Endodermal cell (in vitro differentiated cells): ENCODE measurements at regions not wholly inside any gene's neighbourhood (a gene's known extent, or its start where the extent isn't known, plus 50 kb on each side); places are given as distances from the start of the nearest gene placed in this dataset.

Source experiments
- DNase-seq: peaks from one replicate; pipeline ENCODE4 v3.0.0-alpha.2; 2017
- H3K27ac ChIP-seq: 2 replicates; pipeline ENCODE4 v1.5.1; 2013; ENCODE audit warnings: mild to moderate bottlenecking, low read depth, low read length, moderate library complexity
- H3K27me3 ChIP-seq: 2 replicates; pipeline ENCODE4 v1.6.1; 2013; ENCODE audit warnings: mild to moderate bottlenecking, low read length, moderate library complexity; ENCODE audit not compliant: insufficient read depth, control insufficient read depth, poor library complexity, severe bottlenecking
- H3K36me3 ChIP-seq: 2 replicates; pipeline ENCODE4 v1.7.0; 2013; ENCODE audit warnings: mild to moderate bottlenecking, low read length, moderate library complexity; ENCODE audit not compliant: control insufficient read depth, insufficient read depth
- H3K4me1 ChIP-seq: one replicate; pipeline ENCODE4 v1.7.0; 2013; ENCODE audit warnings: low read length; ENCODE audit not compliant: control insufficient read depth, insufficient read depth
- H3K4me3 ChIP-seq: 2 replicates; pipeline ENCODE4 v1.5.1; 2013; ENCODE audit warnings: mild to moderate bottlenecking, low read length, moderate library complexity
- H3K9ac ChIP-seq: 2 replicates; pipeline ENCODE4 v1.6.1; 2013; ENCODE audit warnings: mild to moderate bottlenecking, low read length, moderate library complexity; ENCODE audit not compliant: poor library complexity, severe bottlenecking; ENCODE audit errors: extremely low read depth
- H3K9me3 ChIP-seq: 2 replicates; pipeline ENCODE4 v1.6.1; 2013; ENCODE audit warnings: mild to moderate bottlenecking, low read length, moderate library complexity; ENCODE audit not compliant: control insufficient read depth
- H3K27ac Mint-ChIP-seq: 2 replicates; pipeline ENCODE4 v1.8.0; 2020; ENCODE audit warnings: mixed read lengths
- H3K27me3 Mint-ChIP-seq: 2 replicates; pipeline ENCODE4 v1.8.0; 2021; ENCODE audit warnings: mild to moderate bottlenecking, mixed read lengths; ENCODE audit not compliant: insufficient read depth
- H3K36me3 Mint-ChIP-seq: 2 replicates; pipeline ENCODE4 v1.8.0; 2020; ENCODE audit warnings: low read depth, mixed read lengths
- H3K4me1 Mint-ChIP-seq: 2 replicates; pipeline ENCODE4 v1.8.0; 2020; ENCODE audit warnings: mixed read lengths
- H3K4me3 Mint-ChIP-seq: 2 replicates; pipeline ENCODE4 v1.8.0; 2020; ENCODE audit warnings: mild to moderate bottlenecking, moderate library complexity, mixed read lengths
- H3K9me3 Mint-ChIP-seq: 2 replicates; pipeline ENCODE4 v1.8.0; 2020; ENCODE audit warnings: mild to moderate bottlenecking, mixed read lengths
- whole genome bisulfite sequencing, 2 experiments: methylation state at CpG; one replicate each; pipeline versions ENCODE4 v1.1.5 to v1.1.7; 2013; ENCODE audit warnings: missing lambda C conversion rate in 2 of 2, mixed read lengths in 1 of 2; ENCODE audit not compliant: insufficient coverage in 1 of 2, insufficient read length in 1 of 2; 5-methylcytosine and 5-hydroxymethylcytosine counted together
- TF ChIP-seq, protein P1 (sequence below): fragments of 200-600 bp; sonication (generic); conservative IDR thresholded peaks from 2 replicates; pipeline ENCODE4 v1.5.0; 2021; ENCODE audit warnings: antibody characterized with exemption, mild to moderate bottlenecking

DNA sequence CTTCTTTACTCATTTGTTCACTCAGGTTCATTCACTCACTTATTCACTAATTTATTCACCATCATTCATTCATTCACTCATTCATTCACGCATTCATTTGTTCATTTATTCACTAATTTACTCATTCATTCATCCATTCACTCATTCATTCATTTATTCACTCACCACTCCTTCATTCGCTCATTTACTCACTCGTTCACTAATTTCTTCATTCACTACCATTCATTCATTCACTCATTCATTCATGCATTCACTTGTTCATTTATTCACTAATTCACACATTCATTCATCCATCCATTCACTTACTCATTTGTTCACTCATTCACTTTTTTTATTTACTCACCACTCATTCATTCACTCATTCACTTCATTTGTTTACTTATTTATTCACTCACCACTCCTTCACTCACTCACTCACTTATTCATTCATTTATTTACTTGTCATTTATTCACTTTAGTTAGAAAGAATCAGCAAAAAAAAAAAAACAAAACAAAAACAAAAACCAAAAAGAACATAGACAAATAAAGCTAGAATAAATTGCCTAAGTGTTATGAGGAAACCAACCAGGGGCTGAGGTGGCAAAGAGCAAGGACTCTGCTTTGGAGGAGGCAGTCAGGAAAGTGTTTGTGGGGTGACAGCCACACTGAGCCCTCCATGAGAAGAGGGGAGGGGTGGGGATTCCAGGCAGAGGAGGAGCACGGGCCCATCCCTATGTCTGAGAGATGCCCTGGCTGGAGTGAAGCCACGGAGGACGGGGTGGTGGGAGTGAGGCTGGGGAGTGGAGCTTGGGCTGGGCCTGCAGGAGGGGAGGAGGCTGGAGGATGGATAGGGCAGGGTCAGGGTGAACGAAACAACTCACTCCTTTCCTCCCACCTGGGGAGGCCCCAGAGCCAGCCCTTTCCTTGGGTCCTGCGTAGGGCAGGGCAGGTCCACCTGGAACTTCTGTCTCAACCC, 129.2 kb upstream of the WNT4 start:
- Mint-ChIP-seq H3K9me3 (no peaks in the 10 kb centered on the region), H3K4me1 (peaks cover 9% of the 10 kb centered on the region), H3K27ac (no peak overlapping the region), H3K4me3 (no peak overlapping the region), H3K36me3 (no peaks in the 10 kb centered on the region), H3K27me3 (peaks cover 12% of the 10 kb centered on the region)
- DNase-seq: no peak
- peaks cover 4% of the 10 kb centered on the region for H3K27me3 ChIP-seq
- H3K27ac ChIP-seq: no peak overlapping the region
- no peaks in the 10 kb centered on the region for H3K4me1 ChIP-seq
- H3K9ac ChIP-seq: no peak overlapping the region
- WGBS, 2 experiments: 85 to 95% methylated on average over 3 to 8 of the region's 8 CpGs
- no peaks in the 10 kb centered on the region for H3K36me3 ChIP-seq
- H3K9me3 ChIP-seq: no peaks in the 10 kb centered on the region
- TF ChIP-seq, protein P1, sequence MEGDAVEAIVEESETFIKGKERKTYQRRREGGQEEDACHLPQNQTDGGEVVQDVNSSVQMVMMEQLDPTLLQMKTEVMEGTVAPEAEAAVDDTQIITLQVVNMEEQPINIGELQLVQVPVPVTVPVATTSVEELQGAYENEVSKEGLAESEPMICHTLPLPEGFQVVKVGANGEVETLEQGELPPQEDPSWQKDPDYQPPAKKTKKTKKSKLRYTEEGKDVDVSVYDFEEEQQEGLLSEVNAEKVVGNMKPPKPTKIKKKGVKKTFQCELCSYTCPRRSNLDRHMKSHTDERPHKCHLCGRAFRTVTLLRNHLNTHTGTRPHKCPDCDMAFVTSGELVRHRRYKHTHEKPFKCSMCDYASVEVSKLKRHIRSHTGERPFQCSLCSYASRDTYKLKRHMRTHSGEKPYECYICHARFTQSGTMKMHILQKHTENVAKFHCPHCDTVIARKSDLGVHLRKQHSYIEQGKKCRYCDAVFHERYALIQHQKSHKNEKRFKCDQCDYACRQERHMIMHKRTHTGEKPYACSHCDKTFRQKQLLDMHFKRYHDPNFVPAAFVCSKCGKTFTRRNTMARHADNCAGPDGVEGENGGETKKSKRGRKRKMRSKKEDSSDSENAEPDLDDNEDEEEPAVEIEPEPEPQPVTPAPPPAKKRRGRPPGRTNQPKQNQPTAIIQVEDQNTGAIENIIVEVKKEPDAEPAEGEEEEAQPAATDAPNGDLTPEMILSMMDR: no peak
- H3K4me3 ChIP-seq: no peak overlapping the region

DNA sequence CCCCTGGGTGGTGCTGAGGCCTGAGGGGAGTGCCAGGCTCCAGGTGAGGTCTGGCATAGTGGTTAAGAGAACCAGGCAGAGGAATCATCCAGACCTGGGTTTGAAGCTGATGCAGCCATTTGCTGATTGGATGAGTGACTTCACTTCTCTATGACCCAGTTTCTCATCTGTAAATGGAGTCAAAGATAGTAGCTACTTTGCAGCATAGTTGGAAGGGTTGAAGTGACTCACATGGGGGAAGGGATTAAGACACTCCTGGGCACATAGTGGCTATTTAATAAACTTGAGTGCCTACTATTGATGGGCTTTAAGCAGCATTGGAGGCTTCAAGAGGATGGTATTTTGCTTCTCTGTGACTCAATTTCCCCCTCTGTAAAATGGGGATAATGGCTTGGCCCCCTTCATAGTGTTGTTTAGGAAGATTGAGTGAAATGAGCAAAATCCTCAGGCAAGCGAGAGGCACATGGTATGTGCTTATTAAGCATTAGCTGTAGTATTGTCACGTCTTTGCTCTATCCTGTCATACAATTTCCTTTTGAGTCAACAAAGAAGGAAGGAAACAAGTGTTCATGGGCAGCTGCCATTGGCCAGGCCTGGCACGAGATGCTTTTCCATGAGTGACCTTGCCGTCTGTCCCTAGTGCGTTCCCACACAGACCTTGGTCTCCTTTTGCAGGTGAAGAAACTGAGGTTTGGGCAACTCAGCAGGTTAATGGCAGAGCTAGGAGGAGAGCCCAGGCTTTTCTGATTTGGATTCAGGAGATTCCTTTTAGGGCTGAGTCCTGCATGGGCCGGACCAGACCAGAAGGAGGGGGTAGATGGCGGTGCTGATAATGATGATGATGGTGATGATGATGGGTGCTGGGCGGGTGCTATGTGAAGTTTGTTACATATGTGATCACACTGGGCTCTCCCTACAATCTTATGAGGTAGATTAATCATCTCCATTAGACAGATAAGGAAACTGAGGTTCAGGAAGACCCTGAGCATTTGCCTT, 131.1 kb upstream of the WNT4 start:
- WGBS, 2 experiments: 93 to 100% methylated on average over 4 to 8 of the region's 8 CpGs
- TF ChIP-seq, protein P1: no peak
- Mint-ChIP-seq H3K36me3 (no peaks in the 10 kb centered on the region), H3K4me1 (peaks cover 9% of the 10 kb centered on the region), H3K4me3 (no peak overlapping the region), H3K27ac (no peak overlapping the region), H3K27me3 (peaks cover 13% of the 10 kb centered on the region), H3K9me3 (no peaks in the 10 kb centered on the region)
- no peak overlapping the region for H3K9ac ChIP-seq
- H3K36me3 ChIP-seq: no peaks in the 10 kb centered on the region
- H3K4me3 ChIP-seq: no peak overlapping the region
- H3K4me1 ChIP-seq: no peaks in the 10 kb centered on the region
- no peaks in the 10 kb centered on the region for H3K9me3 ChIP-seq
- H3K27ac ChIP-seq: no peak overlapping the region
- H3K27me3 ChIP-seq: peaks cover 4% of the 10 kb centered on the region
- no peak for DNase-seq

DNA sequence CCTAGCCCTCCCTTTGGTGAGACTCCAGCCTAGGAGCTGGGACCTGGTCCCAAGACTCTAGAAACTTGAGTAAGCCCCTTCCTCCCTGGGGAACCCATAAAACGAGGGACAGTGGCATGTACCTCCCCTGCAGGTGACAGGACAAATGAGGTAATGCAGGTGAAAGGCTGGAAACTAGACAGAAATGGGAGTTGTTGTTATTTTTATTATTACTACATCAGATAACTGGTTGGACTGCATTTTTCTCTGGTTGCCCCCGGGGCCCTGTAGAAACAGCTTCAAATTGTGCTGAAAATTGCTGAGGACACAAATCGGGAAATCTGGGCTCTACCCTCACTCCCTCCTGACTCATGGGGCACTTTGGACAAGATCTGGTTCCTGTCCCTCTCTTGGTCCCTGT, 132.3 kb upstream of the WNT4 start:
- peaks cover 18% of the 10 kb centered on the region for H3K27me3 Mint-ChIP-seq
- Histone ChIP-seq H3K9ac (no peak overlapping the region), H3K27me3 (peaks cover 4% of the 10 kb centered on the region), H3K9me3 (no peaks in the 10 kb centered on the region), H3K4me1 (no peaks in the 10 kb centered on the region), H3K4me3 (no peak overlapping the region), H3K36me3 (no peaks in the 10 kb centered on the region), H3K27ac (no peak overlapping the region)
- H3K9me3 Mint-ChIP-seq: peaks cover 9% of the 10 kb centered on the region
- TF ChIP-seq, protein P1: no peak
- H3K4me3 Mint-ChIP-seq: no peak overlapping the region
- no peak for DNase-seq
- no peak overlapping the region for H3K27ac Mint-ChIP-seq
- H3K4me1 Mint-ChIP-seq: peaks cover 9% of the 10 kb centered on the region
- 78 to 100% methylated on average over 2 to 3 of the region's 3 CpGs for WGBS, 2 experiments
- no peaks in the 10 kb centered on the region for H3K36me3 Mint-ChIP-seq
